ENCODE measurements at regions not wholly inside any gene's neighbourhood (a gene's known extent, or its start where the extent isn't known, plus 50 kb on each side); places are given as distances from the start of the nearest gene placed in this dataset.

DNA sequence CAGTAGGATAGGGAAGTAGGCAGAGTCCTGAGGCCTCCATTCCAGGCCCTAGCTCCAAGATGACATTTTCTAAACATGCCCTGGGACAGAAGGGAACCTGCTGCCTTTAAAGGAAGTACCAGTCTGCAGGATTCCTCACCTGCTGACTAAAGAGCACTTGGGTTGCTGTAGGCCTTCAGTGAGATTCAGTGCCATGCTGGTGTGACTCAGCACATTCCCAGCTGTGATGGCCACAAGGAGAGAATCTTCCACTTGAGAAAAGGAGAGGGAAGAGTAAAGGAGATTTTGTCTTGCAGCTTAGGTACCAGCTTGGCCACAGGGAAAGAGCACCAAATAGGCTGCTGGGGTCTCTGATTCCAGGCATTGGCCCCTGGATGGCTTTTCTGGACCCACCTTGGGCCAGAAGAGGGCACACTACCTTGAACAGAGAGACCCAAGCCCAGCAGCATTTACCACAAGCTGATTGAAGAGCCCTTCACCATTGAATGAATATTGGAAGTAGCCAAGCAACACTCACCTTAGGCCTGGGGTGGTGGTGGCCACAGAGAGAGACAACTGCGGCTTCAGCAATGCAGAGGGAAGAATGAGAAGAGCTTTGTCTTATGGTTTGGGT lies 498.3 kb downstream of the KCNH5 start:
- H3K4me3 Mint-ChIP-seq, result no peak overlapping the region
- peaks cover 12% of the 10 kb centered on the region for H3K9me3 Mint-ChIP-seq (ENCODE audit: low read depth)
- no peak overlapping the region for H3K27ac Mint-ChIP-seq
- ATAC-seq (no peak), DNase-seq (no peak)
- H3K27me3 Mint-ChIP-seq, result no peaks in the 10 kb centered on the region
- no peaks in the 10 kb centered on the region for H3K36me3 Mint-ChIP-seq
- H3K4me1 Mint-ChIP-seq, result no peaks in the 10 kb centered on the region
- CTCF ChIA-PET, result no interaction called here

DNA sequence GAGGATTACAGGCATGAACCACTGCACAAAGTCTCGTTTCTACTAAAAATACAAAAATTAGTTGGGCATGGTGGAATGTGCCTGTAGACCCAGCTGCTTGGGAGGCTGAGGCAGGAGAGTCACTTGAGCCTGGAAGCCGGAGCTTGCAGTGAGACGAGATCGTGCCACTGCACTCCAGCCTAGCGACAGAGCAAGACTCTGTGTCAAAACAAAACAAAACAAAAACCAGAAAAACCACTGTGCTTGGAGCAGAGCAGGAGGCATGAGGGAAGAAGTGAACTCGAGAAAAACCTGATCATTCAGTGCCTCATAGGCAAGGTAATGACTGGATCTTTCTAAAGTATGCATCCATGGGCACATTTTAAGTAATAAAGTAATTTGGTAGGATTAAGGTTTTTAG lies 487.8 kb downstream of the KCNH5 start:
- no peak for DNase-seq
- H3K9me3 Mint-ChIP-seq (ENCODE audit: low read depth), result peaks cover 2% of the 10 kb centered on the region
- no peaks in the 10 kb centered on the region for H3K27me3 Mint-ChIP-seq
- no peaks in the 10 kb centered on the region for H3K36me3 Mint-ChIP-seq
- CTCF ChIA-PET, result no interaction called here
- H3K27ac Mint-ChIP-seq, result no peak overlapping the region
- H3K4me3 Mint-ChIP-seq, result no peak overlapping the region
- no peak for ATAC-seq
- no peaks in the 10 kb centered on the region for H3K4me1 Mint-ChIP-seq

DNA sequence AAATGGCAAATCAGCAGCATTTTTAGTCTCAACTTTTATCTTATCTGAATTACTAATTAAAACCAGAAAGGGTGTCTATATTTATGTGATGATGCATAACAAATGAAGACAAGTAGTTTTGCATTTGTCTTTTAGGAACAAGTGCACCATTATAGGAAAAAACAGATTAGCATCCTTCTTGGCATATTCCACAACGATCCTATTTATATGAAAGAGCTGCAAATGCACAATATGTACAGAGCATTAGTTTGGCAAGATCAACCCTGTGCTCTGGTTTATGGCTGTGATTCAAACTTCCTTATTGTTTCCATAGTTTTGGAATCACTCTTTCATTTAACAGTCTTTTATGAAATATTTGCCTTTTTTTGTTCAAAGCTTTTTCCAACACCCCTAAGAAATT lies 486.8 kb downstream of the KCNH5 start:
- H3K27me3 Mint-ChIP-seq, result no peaks in the 10 kb centered on the region
- peaks cover 2% of the 10 kb centered on the region for H3K9me3 Mint-ChIP-seq (ENCODE audit: low read depth)
- H3K27ac Mint-ChIP-seq, result no peak overlapping the region
- CTCF ChIA-PET, result no interaction called here
- no peaks in the 10 kb centered on the region for H3K36me3 Mint-ChIP-seq
- no peaks in the 10 kb centered on the region for H3K4me1 Mint-ChIP-seq
- DNase-seq (no peak), ATAC-seq (no peak)
- no peak overlapping the region for H3K4me3 Mint-ChIP-seq

DNA sequence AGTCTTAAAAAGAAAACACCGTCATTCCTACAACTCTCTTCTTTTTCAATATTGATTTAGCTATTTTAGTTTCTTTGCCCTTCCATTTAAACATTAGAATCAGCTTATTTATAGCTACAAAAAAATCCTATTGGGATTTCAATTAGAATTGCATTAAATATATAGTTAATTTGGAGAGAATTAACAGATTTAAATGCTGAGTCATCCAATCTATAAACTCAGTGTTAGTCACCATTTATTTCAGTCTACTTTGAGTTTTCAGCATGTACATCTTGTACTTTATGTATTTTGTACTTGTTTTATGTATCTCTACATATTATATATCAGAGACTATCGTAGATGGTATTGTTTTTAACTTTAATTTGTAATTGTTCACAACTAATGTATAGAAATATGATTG lies 460.0 kb downstream of the KCNH5 start:
- Mint-ChIP-seq H3K4me1 (no peaks in the 10 kb centered on the region), H3K9me3 (ENCODE audit: low read depth) (no peaks in the 10 kb centered on the region), H3K36me3 (no peaks in the 10 kb centered on the region), H3K4me3 (no peak overlapping the region), H3K27me3 (no peaks in the 10 kb centered on the region), H3K27ac (no peak overlapping the region)
- DNase-seq, result no peak
- CTCF ChIA-PET, result no interaction called here
- no peak for ATAC-seq

DNA sequence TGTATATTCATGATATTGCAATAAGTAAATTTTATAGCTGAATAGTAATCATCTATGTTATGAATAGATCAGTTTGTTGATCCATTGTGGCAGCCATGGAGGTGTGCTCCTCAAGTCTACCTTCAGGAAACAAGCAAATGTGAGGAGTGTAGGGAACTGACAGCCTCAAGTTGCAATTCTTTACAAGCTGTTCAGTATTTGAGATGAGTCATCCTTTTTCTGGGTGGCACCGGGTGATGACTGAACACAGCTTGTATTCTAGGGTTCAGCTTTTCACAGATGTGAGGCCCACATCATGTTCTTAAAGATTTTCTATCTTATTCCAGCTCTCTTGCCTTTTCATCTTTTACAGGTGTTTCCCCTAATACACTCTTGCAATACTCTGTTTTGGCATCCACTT lies 452.4 kb downstream of the KCNH5 start:
- CTCF ChIA-PET, result no interaction called here
- no peak overlapping the region for H3K27ac Mint-ChIP-seq
- ATAC-seq (no peak), DNase-seq (no peak)
- no peaks in the 10 kb centered on the region for H3K4me1 Mint-ChIP-seq
- peaks cover 8% of the 10 kb centered on the region for H3K9me3 Mint-ChIP-seq (ENCODE audit: low read depth)
- H3K36me3 Mint-ChIP-seq, result no peaks in the 10 kb centered on the region
- H3K27me3 Mint-ChIP-seq, result no peaks in the 10 kb centered on the region
- no peak overlapping the region for H3K4me3 Mint-ChIP-seq

GRCh38 chr14:62597143-62597542 lies 448.1 kb downstream of the KCNH5 start:
- no peak overlapping the region for H3K4me3 Mint-ChIP-seq
- H3K36me3 Mint-ChIP-seq, result no peaks in the 10 kb centered on the region
- no peak for DNase-seq
- no peaks in the 10 kb centered on the region for H3K27me3 Mint-ChIP-seq
- CTCF ChIA-PET, result no interaction called here
- no peak overlapping the region for H3K27ac Mint-ChIP-seq
- H3K4me1 Mint-ChIP-seq, result no peaks in the 10 kb centered on the region
- no peak for ATAC-seq
- H3K9me3 Mint-ChIP-seq (ENCODE audit: low read depth), result peaks cover 12% of the 10 kb centered on the region

GRCh38 chr14:62599616-62600385 lies 445.5 kb downstream of the KCNH5 start:
- no peaks in the 10 kb centered on the region for H3K4me1 Mint-ChIP-seq
- no peak overlapping the region for H3K27ac Mint-ChIP-seq
- H3K4me3 Mint-ChIP-seq, result no peak overlapping the region
- ATAC-seq (no peak), DNase-seq (no peak)
- peaks cover 12% of the 10 kb centered on the region for H3K9me3 Mint-ChIP-seq (ENCODE audit: low read depth)
- H3K27me3 Mint-ChIP-seq, result no peaks in the 10 kb centered on the region
- H3K36me3 Mint-ChIP-seq, result no peaks in the 10 kb centered on the region
- CTCF ChIA-PET, result no interaction called here

GRCh38 chr14:62602712-62603111 lies 442.5 kb downstream of the KCNH5 start:
- Mint-ChIP-seq H3K36me3 (no peaks in the 10 kb centered on the region), H3K9me3 (ENCODE audit: low read depth) (peaks cover 8% of the 10 kb centered on the region), H3K4me3 (no peak overlapping the region), H3K27me3 (no peaks in the 10 kb centered on the region), H3K4me1 (no peaks in the 10 kb centered on the region), H3K27ac (no peak overlapping the region)
- CTCF ChIA-PET, result no interaction called here
- DNase-seq (no peak), ATAC-seq (no peak)

GRCh38 chr14:62604524-62604923 lies 440.7 kb downstream of the KCNH5 start:
- Mint-ChIP-seq H3K4me1 (no peaks in the 10 kb centered on the region), H3K36me3 (no peaks in the 10 kb centered on the region), H3K27ac (no peak overlapping the region), H3K9me3 (ENCODE audit: low read depth) (peaks cover 8% of the 10 kb centered on the region), H3K4me3 (no peak overlapping the region), H3K27me3 (no peaks in the 10 kb centered on the region)
- DNase-seq (no peak), ATAC-seq (no peak)
- CTCF ChIA-PET, result no interaction called here

DNA sequence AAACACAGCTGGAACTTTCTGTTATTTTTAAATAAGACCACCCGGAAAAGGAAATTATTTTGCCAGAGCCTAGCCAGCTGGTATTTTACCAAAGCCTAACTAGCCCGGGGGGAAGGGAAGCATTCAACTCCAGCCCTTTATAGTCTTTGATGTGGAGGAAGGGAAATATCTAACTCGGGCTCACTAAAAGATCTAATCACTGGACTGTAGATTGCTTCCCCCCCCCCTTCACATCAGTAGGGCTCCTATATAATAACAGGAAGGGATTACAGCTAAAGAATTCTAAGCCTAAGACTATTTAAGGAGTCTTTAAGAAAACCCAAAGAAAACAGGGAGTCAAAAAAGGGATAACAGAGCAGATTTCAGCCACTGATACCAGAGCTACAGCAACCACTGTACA lies 431.1 kb downstream of the KCNH5 start:
- H3K4me3 Mint-ChIP-seq, result no peak overlapping the region
- ATAC-seq, result no peak
- DNase-seq, result no peak
- peaks cover 2% of the 10 kb centered on the region for H3K9me3 Mint-ChIP-seq (ENCODE audit: low read depth)
- no peaks in the 10 kb centered on the region for H3K36me3 Mint-ChIP-seq
- CTCF ChIA-PET, result no interaction called here
- H3K27ac Mint-ChIP-seq, result no peak overlapping the region
- H3K4me1 Mint-ChIP-seq, result no peaks in the 10 kb centered on the region
- H3K27me3 Mint-ChIP-seq, result no peaks in the 10 kb centered on the region

GRCh38 chr14:62616668-62617067 lies 428.6 kb downstream of the KCNH5 start:
- H3K27ac Mint-ChIP-seq, result no peak overlapping the region
- no peak for DNase-seq
- H3K27me3 Mint-ChIP-seq, result no peaks in the 10 kb centered on the region
- CTCF ChIA-PET, result no interaction called here
- H3K36me3 Mint-ChIP-seq, result no peaks in the 10 kb centered on the region
- H3K9me3 Mint-ChIP-seq (ENCODE audit: low read depth), result peaks cover 3% of the 10 kb centered on the region
- no peaks in the 10 kb centered on the region for H3K4me1 Mint-ChIP-seq
- H3K4me3 Mint-ChIP-seq, result no peak overlapping the region
- no peak for ATAC-seq

DNA sequence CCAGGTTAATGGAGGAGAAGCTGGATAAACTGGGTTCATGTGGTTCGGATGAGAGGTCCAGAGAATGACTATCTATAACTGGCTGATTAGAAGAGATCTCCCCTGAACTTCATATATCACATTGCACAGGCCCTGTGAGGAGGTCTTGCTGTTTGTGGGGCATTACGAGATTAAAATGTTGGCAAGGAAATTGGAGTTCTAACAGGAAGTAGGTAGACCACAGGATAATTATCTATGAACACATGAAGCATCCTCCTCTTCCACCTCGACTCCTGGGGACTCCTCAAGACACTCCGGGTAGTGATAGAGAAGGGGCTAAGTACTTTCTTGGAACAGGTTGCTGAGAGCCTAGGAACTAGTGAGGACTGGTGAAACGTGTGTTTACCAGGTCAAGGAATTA lies 418.8 kb downstream of the KCNH5 start:
- H3K4me3 Mint-ChIP-seq, result no peak overlapping the region
- CTCF ChIA-PET, result no interaction called here
- ATAC-seq (no peak), DNase-seq (no peak)
- no peaks in the 10 kb centered on the region for H3K27me3 Mint-ChIP-seq
- H3K4me1 Mint-ChIP-seq, result no peaks in the 10 kb centered on the region
- H3K36me3 Mint-ChIP-seq, result no peaks in the 10 kb centered on the region
- peaks cover 5% of the 10 kb centered on the region for H3K9me3 Mint-ChIP-seq (ENCODE audit: low read depth)
- H3K27ac Mint-ChIP-seq, result no peak overlapping the region

DNA sequence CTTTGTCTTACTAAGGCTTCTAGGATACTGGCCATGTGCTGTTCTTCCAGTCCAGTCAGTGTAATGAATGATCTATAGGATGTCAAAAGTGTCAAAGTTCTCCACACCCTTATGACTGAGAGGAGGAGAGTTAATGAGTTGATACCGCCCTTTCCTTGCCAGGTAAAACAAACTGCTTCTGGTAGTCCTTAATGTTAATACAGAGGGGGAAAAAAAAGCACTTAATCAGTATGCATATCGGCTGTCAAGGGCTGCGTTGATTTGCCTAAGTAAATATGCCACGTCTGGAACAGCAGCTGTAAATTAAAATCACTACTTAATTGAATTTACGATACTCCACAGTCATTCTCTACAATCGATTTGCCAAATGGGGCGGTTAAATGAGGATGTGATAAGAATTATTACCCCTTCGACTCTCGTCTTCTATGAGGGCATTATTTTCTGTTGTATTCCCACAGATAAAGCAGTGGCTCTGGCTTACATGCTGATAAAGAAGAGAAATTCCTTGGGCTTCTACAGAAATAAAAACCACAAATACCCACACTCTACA lies 416.0 kb downstream of the KCNH5 start:
- no peak overlapping the region for H3K4me3 Mint-ChIP-seq
- no peak for DNase-seq
- H3K36me3 Mint-ChIP-seq, result no peaks in the 10 kb centered on the region
- no peak overlapping the region for H3K27ac Mint-ChIP-seq
- H3K4me1 Mint-ChIP-seq, result no peaks in the 10 kb centered on the region
- H3K9me3 Mint-ChIP-seq (ENCODE audit: low read depth), result peaks cover 4% of the 10 kb centered on the region
- no peak for ATAC-seq
- CTCF ChIA-PET, result no interaction called here
- H3K27me3 Mint-ChIP-seq, result no peaks in the 10 kb centered on the region

DNA sequence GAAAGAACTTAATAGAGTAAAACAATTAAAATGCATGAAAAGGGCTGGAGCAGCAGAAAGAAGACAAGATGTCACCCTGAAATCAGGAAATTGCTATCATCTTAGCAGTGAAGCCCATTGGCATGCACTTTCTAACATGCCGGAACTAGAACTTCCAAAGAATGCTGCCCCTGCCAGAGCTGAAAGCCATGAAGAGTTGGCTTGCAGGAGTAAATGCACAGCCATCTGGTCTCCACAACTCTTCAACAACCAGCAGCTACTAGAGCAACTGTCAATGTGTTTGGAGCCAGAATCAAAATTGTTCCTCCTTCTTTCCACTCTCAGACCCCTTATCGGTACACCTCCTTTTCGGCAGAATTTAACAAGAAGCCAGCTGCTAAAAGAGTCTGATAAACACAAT lies 414.1 kb downstream of the KCNH5 start:
- H3K4me1 Mint-ChIP-seq, result no peaks in the 10 kb centered on the region
- H3K27ac Mint-ChIP-seq, result no peak overlapping the region
- CTCF ChIA-PET, result no interaction called here
- DNase-seq (no peak), ATAC-seq (no peak)
- peaks cover 4% of the 10 kb centered on the region for H3K9me3 Mint-ChIP-seq (ENCODE audit: low read depth)
- H3K4me3 Mint-ChIP-seq, result no peak overlapping the region
- no peaks in the 10 kb centered on the region for H3K36me3 Mint-ChIP-seq
- no peaks in the 10 kb centered on the region for H3K27me3 Mint-ChIP-seq

All from activated CD8-positive, alpha-beta memory T cell treated with anti-CD3 and anti-CD28 coated beads, Interleukin-2, amount 10 ng/mL, durations not matched to agents 7 days and 5 days (primary cell).